CD4-positive, alpha-beta T cell treated with Interleukin-10 for 1 hour (primary cell): ENCODE measurements at regions not wholly inside any gene's neighbourhood (a gene's known extent, or its start where the extent isn't known, plus 50 kb on each side); places are given as distances from the start of the nearest gene placed in this dataset.
"Not testable (repeated sequence)": the region's sequence is repeated elsewhere in the genome, so short reads cannot be mapped to it uniquely, and the experiment has no call there.

ENCODE experiments used
- DNase-seq: peaks from one replicate; pipeline ENCODE4 v3.0.0-alpha.2; 2020

DNA sequence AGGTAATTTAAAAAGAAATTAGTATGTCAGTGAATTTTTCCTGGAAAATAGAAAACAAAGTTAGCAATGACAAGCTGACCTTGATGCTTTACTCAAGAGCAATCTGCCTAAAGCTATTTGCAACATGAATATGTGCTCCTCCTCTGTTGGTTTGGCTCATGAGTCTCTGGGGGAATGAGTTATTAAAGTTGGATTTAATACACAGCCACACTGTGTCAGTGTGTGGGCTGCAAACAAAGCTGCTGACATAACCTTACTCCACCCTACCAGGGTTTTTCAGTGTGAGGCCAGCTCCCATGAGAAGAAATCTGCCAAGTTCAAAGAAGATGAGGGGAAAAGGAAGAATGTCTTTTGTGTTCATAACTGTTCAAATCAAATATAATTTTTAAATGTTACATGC lies 280.5 kb downstream of the TLL1 start:
- DNase-seq = no peak

DNA sequence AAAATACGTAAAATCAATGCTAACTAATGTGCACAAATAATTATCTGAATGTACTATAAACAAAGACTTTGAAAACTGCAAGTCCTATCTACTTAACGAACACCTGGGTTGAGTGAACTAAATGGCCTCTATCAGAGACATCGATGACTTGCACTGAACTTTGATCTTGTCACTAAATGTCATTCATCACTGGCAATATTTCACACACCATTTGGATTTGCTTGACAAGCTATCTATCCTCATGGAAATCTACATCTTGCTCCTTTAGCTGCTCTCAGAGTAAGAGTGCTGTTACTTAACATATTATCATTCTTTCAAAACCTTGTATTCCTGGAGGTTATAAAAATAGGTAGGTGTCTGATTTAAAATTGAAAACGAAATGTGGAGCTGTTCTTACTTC lies 289.3 kb downstream of the TLL1 start:
- no peak for DNase-seq

DNA sequence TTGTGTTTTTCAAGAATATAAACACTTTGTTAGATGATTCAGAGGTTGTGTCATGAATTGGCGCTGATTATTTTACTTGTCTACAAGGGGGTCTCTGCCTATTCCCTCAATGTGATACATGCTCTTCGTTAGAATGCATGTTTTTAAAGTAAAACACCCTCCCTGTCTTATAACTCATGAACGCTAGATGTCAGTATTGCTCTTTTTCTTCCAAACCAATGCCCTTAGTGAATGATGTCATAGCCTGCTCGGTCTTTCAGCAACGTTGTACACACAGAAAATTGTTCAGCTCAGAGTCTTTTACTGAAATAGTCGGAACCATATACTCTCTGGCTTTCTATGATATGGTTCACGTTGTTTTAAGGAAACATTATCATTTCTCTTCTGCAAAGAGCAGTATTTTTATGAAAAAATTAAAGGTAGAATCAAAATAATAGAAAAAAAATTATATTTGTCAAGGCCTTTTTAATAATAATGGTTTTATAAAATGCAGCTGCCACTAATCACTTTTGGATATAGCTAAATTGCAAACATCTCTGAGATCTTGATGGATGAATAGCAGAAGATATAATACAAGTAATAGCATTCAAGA lies 292.9 kb downstream of the TLL1 start:
- DNase-seq = peak; percentile 42

- DNase-seq = no peak
These were observed 296.1 kb downstream of the TLL1 start for GRCh38 chr4:166169111-166169510.

DNA sequence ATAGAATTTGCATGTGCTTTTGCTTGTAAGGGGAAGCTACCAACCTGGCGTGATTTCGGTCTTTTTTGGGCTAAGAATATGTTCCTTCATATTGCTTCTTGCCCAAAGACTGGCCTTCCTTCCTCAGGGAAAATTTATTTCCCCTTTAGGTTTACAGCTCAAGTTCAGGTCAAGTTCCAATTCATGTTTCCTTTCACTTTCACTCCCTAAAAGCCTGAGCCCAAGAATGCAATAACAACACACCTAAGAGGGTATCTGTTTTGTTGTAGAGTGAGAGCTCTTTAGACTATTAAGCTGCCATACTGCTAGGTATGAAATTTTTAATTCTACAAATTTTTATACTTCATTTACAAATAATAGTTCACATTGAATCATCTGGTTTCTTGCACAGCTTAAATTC lies 299.6 kb downstream of the TLL1 start:
- DNase-seq = no peak

DNA sequence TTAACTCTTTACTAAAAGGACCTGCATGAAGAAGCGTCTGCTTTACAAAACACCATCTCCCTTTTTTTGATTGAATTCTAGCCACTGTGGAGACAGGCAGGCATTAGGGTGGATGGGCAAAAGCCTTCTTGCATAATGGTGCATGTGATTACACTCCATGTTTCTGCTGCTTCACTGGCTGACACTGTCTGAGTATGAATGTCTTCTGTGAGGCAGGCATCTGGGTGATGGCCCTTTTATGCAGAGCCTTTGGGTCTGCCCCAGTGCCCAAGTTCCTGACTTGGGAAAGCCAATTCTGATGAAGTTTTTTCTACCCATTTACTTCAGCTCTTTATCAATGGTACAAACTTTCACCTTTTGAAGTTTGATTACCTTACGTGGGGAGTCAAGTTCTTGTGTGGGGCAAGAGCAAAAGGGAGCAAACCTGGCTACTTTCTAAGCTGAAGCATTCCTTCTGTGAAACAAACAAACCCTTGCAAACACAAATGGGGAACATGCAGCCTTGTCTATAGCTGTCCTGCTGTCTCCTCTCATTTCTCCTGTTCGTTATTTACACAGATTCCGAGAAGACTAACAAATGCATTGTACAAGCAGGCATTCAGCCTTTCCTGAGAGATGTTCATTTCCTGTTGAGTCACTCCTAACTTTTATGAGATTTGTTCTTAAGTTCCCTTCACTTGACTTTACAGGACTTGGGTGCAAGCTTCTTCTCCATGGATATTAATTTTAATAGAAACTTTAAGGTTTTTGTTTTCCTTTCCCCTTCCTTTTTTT lies 301.9 kb downstream of the TLL1 start:
- no peak for DNase-seq

DNA sequence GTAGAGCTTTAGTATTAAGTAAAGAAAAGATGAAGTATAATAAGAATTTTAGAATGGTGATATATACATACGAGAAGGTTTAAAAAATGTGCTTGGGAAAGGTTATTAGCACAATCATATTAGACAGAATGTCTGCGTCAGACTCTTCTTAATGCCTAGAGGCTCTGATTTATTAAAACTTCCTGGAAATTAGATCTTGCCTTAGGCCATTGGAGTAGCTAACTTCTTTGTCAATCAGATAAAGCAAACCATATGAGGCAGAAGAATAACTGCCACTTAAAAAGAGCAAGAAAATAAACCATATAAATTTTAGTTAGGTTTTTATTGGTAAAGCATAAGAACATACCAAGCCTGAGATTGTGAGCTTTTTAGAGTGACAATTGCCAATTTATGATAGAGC lies 309.1 kb downstream of the TLL1 start:
- DNase-seq = no peak

- DNase-seq = no peak
These were observed 322.1 kb downstream of the TLL1 start for GRCh38 chr4:166195101-166195500.

DNA sequence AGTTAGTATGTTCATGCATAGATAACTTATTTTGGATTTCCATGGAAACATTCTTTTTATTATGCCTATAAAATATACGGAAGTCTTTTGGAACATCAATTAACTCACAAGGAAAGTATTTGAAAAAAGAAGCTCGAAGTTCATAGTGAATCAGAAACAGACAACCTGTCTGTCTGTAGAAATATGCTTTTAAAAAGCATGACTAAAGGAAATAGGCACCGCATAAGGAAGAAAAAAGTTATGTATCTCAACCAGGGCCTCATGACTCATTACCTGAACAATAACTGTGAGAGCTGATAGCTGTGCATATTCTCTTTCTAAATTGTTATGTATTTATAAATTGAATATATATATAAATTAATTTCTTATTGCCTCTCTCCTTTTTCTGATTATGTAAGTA lies 324.1 kb downstream of the TLL1 start:
- no peak for DNase-seq

- DNase-seq = no peak
These were observed 325.0 kb downstream of the TLL1 start for GRCh38 chr4:166198041-166198440.

DNA sequence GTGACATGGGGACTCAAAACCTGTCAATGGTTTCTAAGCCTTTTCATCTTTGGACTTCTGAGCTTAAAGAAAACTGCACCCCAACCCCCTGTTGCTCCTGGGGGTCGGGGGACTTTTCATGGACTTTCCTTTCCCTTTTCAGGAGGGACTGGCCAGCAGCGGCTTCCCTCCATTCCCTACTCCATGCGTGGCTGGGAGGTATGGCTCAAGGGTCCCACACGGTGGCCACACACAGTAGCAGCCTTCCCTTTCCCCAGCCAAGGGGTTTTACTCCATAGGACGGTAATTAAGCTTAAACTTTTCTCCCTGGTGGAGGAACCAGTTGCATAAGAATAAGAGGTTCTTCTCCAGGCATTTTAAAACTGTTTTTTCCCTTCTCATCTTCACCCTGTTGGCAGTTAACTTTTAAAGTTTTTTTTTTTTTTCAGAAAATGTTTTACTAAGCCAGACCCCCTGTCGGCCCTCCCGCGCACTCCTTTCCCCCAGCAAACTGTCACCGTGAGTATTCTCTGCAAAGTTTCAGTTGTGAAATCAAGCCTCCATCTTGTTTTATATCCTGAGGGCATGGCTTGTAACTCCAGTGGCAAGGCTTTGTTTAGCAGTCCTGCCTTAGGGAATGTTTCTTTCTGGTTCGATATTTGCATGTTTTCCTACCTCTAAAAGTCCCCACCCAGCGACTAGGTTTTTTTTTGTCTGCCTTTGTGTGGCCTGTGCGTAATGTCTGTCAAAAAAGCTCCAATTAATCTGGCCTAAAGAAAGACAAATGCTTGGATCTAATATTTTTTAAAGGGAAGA lies 325.7 kb downstream of the TLL1 start:
- no peak for DNase-seq

DNA sequence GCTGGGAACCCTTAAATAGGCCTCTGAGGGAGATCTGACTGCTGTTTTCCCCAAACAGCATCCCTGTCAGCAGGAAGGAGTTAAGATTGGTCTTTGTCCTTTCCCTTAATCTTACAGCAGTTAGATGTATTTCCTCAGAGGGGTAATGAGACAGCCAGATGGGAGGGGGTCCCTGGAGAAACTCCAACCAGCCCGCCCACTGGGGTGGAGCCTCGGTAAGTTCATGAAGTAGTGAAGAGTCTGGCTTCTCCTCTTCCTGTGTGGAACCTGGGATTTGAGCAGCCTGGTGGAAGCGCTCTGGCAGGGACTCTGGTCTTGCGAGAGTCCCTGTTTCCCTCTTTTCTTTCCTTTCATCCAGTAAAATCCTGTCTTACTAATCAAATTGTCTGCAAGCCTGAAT lies 330.0 kb downstream of the TLL1 start:
- DNase-seq = no peak

DNA sequence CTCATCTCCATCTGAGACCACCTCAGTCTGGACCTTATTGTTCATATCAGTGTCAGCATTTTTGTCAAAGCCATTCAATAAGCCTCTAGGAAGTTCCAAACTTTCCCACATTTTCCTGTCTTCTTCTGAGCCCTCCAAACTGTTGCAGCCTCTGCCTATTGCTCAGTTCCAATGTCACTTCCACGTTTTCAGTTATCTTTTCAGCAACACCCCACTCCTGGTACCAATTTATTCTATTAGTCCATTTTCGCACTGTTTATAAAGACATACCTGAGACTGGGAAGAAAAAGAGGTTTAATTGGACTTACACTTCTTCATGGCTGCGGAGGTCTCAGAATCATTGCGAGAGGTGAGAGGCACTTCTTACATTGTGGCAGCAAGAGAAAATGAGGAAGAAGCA lies 339.3 kb downstream of the TLL1 start:
- DNase-seq = not testable (repeated sequence)

DNA sequence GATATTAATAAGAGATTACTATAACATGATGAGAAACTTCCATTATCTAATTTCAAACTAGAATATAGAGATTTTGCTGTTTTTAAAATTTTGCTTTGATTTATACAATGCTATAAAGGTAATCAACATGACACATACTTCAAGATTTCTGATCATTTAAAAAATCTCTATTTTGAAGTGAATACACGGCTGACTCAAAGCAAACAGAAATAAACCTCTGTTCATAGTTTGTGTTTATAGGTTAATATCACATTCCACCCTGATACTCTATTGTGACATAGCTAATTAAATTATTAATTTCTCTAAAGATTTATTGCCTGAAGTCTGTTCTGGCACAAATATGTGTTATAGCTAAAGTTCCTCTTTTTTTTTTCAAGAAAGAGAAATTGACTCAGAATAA lies 349.2 kb downstream of the TLL1 start:
- DNase-seq = no peak

DNA sequence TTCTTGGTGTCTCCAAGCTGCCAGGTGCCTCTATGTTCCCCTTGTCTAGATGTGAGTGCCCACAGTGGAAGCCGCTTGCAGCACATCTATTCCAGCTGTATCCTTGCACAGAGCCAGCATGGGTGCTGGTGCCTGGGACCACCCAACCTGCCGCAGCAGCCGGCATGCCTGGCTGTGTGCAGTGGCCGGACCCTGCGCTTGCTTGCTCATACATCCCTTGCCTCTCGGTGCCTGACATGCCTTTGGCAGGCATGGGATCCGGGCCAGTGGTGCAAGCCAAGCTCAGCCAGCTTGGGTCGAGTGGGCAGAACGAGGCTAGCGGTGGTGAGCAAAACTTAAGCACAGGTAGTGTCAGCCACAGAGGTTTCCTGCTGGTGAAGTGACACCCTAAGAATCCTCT lies 355.1 kb downstream of the TLL1 start:
- no peak for DNase-seq

GRCh38 chr4:166229799-166230198 lies 356.8 kb downstream of the TLL1 start:
- DNase-seq = no peak

GRCh38 chr4:166230841-166231240 lies 357.8 kb downstream of the TLL1 start:
- DNase-seq = no peak

GRCh38 chr4:166239354-166239753 lies 366.3 kb downstream of the TLL1 start:
- no peak for DNase-seq

DNA sequence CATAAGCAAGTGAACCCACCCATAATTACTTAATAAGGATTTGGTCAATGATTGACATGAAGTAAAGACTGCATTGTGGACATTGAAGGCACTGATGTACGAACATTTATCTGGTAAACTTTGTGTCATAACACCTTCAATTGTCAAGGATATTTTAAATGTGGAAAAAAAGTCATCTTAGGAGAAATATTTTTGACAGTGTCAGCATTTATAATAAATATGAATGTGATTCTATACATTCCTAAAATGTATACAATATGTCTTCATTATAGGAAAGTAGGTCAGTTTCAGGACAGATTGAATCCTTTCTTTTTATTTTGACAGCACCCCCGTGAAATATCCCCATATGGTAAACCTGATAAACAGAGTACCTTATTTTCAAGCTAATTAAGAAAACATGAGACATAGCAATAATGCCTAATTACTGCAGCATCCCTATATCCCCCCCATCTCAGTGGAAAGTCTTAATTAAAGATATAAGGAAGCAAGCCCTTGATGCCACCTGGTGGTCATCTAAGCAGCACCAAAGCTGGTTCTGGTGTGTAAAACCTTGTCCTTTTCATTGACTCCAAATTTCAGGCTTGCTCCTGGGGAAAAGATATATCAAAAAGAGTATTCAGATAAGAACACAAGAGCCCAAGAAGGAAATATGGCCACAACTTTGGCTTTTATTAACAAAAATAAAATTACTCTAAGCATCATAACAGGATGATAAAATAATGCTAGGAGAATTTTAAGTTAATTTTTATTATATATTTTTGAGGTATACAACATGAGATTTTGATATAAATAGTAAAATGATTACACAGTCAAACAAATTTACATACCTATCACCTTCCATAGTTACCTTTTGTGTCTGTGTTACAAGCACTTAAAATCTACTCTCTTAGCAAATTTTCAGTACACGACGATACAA lies 379.7 kb downstream of the TLL1 start:
- no peak for DNase-seq

DNA sequence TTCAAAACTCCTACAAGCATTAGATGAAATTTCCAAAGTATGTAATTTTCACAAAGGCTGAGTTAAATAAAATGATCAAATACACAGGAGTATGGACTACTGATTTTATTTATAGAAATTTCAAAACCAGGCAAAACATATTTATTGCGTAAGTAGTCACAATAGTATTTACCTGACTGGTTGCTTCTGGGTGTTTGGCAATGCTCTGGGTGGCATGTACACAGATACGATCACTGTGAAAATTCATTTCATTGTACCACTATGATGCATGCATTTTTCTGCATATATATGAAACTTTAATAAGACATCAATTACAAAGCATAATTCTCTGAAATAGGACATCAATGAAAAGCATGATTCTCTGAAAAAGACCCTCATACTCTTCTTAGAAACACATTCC lies 384.2 kb downstream of the TLL1 start:
- DNase-seq = no peak

DNA sequence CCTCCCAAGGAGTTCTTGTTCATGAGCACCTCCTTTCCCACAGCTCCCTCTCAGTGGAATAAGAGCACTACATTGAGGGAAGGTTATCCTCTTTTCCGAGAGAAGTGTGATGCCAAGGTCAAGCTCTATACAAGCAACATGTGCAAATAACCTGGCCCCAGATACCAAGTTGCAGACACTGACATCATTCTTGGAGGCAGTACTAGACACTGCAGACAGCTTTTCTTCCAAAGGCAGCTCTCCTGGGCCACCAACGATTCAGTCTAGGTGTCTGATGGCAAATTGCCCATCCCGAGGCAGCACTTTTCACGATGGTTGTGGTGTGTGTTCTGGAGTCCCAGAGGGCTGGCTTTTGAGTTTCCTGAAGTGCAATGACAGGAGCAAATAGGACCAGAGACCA lies 384.9 kb downstream of the TLL1 start:
- DNase-seq = no peak

GRCh38 chr4:166259081-166259480 lies 386.0 kb downstream of the TLL1 start:
- DNase-seq = no peak

DNA sequence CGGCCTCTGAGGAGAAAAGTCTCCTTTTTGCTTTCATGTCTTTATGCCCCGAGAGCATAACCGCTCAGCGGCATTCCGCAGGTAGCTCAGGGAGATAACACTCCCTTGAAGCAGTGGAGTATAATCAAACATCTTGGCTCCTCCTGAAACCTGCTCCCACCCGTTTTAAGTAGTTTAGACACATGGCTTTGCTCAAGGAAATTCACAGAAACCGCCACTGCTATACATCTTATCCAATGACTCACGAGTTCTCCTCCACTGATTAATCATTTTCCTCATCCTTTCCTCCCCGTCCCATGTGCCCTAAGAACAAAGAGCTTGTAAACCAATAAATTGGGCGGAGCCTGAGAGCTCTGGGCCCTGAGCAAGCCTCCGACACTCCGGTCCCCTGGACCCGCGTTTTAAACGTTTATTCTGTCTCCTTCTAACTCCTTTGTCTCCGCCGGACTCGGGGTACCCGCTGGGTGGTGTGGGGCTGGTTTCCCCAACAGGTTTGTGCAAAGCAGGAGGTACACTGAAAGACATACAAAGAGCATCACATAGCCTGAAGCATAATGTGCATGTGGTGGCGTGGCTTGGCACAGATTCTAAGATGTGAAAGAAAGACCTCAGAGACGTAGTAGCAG lies 401.2 kb downstream of the TLL1 start:
- no peak for DNase-seq
